DND-41 (cell line): ENCODE measurements at regions not wholly inside any gene's neighbourhood (a gene's known extent, or its start where the extent isn't known, plus 50 kb on each side); places are given as distances from the start of the nearest gene placed in this dataset.

Experiments used
- ATAC-seq: fragments of 200-7000 bp; cut with Tn5 transposase; 3 replicates; pipeline ENCODE4 v1.9.1; 2021; ENCODE audit warnings: low read depth; ENCODE audit not compliant: insufficient read depth
- DNase-seq: peaks from one replicate; pipeline ENCODE4 v3.0.0-alpha.2; 2020
- H2AFZ ChIP-seq: 2 replicates; pipeline ENCODE4 v1.6.0; 2012; ENCODE audit warnings: low read depth, low read length
- H3K27ac ChIP-seq: 2 replicates; pipeline ENCODE4 v1.5.1; 2012; ENCODE audit warnings: low read length, inconsistent platforms
- H3K27me3 ChIP-seq: fragments of 200-600 bp; sonication (generic); 2 replicates; pipeline ENCODE4 v1.6.0; 2012; ENCODE audit warnings: low read length, mild to moderate bottlenecking, inconsistent platforms; ENCODE audit not compliant: insufficient read depth, poor library complexity
- H3K36me3 ChIP-seq: 2 replicates; pipeline ENCODE4 v1.5.1; 2012; ENCODE audit warnings: low read length, inconsistent platforms; ENCODE audit not compliant: insufficient read depth
- H3K4me1 ChIP-seq: 2 replicates; pipeline ENCODE4 v1.5.1; 2012; ENCODE audit warnings: mild to moderate bottlenecking, low read length; ENCODE audit not compliant: insufficient read depth
- H3K4me2 ChIP-seq: 2 replicates; pipeline ENCODE4 v1.6.0; 2012; ENCODE audit warnings: mild to moderate bottlenecking, moderate library complexity, low read length, inconsistent platforms; ENCODE audit not compliant: insufficient read depth
- H3K4me3 ChIP-seq, 2 experiments: fragments of 200-600 bp in 1 of 2; shearing (Covaris generic) in 1 of 2; 2 replicates each; pipeline ENCODE4 v1.5.1; 2012 to 2016; ENCODE audit warnings: inconsistent platforms in 2 of 2, low read length in 2 of 2, mild to moderate bottlenecking in 2 of 2, low read depth in 1 of 2, moderate library complexity in 1 of 2
- H3K79me2 ChIP-seq: 2 replicates; pipeline ENCODE4 v1.6.0; 2012; ENCODE audit warnings: low read length, inconsistent platforms; ENCODE audit not compliant: insufficient read depth
- H3K9ac ChIP-seq: 2 replicates; pipeline ENCODE4 v1.6.0; 2012; ENCODE audit warnings: low read depth, mild to moderate bottlenecking, inconsistent platforms, low read length, moderate library complexity
- H3K9me3 ChIP-seq: 2 replicates; pipeline ENCODE4 v1.5.1; 2012; ENCODE audit warnings: low read length, moderate library complexity, mild to moderate bottlenecking, inconsistent platforms; ENCODE audit not compliant: insufficient read depth, severe bottlenecking
- H4K20me1 ChIP-seq: 2 replicates; pipeline ENCODE4 v1.6.0; 2012; ENCODE audit warnings: low read length; ENCODE audit not compliant: insufficient read depth
- CTCF ChIP-seq: IDR thresholded peaks from 2 replicates; pipeline ENCODE4 v1.5.1; 2012; ENCODE audit warnings: borderline replicate concordance, low read length, moderate library complexity, mild to moderate bottlenecking; ENCODE audit not compliant: poor library complexity, severe bottlenecking; ENCODE audit errors: extremely low read depth
- EZH2 ChIP-seq: IDR thresholded peaks from 3 replicates; pipeline ENCODE4 v1.6.1; 2012; ENCODE audit warnings: borderline replicate concordance, low read depth, mild to moderate bottlenecking, moderate library complexity, low read length, inconsistent platforms; ENCODE audit not compliant: severe bottlenecking

DNA sequence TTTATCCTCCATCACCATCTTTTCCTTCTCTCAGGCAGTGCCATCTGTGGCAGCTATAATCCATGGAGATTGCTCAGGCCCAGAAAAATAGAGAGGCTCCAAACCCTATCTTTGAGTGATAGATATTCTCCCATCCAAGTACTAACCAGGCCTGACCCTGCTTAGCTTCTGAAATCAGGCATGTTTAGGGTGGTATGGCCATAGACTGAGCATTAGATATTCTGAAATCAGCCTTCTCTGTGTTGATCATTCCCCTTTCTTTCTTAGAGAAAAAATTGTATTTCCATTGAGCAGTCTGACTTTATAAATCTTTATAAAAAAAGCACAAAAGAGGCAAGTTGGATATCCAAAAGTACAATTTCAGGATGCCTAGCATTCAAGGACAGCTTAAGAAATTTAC lies 131.5 kb upstream of the ACVR2A start:
- Histone ChIP-seq H2AFZ (no peak overlapping the region), H4K20me1 (no peaks in the 10 kb centered on the region), H3K9me3 (peaks cover 2% of the 10 kb centered on the region), H3K4me2 (no peak overlapping the region), H3K4me1 (no peaks in the 10 kb centered on the region), H3K27me3 (no peaks in the 10 kb centered on the region), H3K36me3 (no peaks in the 10 kb centered on the region), H3K79me2 (no peaks in the 10 kb centered on the region), H3K4me3 (no peak overlapping the region), H3K27ac (no peak overlapping the region), H3K9ac (no peak overlapping the region)
- ATAC-seq: no peak
- TF ChIP-seq CTCF (no peak), EZH2 (no peak)
- no peak for DNase-seq

- no peak overlapping the region for H3K27ac ChIP-seq
- no peak for TF ChIP-seq EZH2
- TF ChIP-seq CTCF: no peak
- no peaks in the 10 kb centered on the region for H3K79me2 ChIP-seq
- H3K9ac ChIP-seq: no peak overlapping the region
- H3K27me3 ChIP-seq: no peaks in the 10 kb centered on the region
- H3K4me1 ChIP-seq: no peaks in the 10 kb centered on the region
- DNase-seq (no peak), ATAC-seq (no peak)
- no peaks in the 10 kb centered on the region for H3K36me3 ChIP-seq
- peaks cover 2% of the 10 kb centered on the region for H3K9me3 ChIP-seq
- no peak overlapping the region for H3K4me3 ChIP-seq
- no peaks in the 10 kb centered on the region for H4K20me1 ChIP-seq
- H2AFZ ChIP-seq: no peak overlapping the region
- no peak overlapping the region for H3K4me2 ChIP-seq
Measured at GRCh38 chr2:147712051-147712450, 132.8 kb upstream of the ACVR2A start.

DNA sequence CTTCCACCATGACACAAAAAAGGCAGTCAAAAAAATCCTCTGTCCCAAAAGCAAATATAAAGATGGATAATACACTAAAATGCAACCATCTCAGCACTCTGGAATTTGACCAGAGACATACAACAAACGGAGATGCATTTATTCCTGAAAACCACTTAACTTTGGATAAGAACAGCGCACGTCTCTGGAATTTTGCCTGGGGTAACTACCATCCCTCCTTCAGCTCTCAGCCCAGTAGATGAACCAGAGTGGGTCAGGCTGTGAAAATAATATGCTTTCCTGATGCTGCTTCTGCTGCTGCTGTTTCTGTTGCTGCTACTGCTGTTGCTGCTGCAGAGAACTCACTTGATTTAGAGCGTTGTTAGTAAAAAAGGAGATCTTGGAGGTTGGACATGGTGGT lies 133.8 kb upstream of the ACVR2A start:
- DNase-seq: no peak
- no peaks in the 10 kb centered on the region for H3K27me3 ChIP-seq
- no peaks in the 10 kb centered on the region for H3K79me2 ChIP-seq
- no peak overlapping the region for H3K4me3 ChIP-seq
- no peak overlapping the region for H3K9ac ChIP-seq
- H3K27ac ChIP-seq: no peak overlapping the region
- H3K36me3 ChIP-seq: no peaks in the 10 kb centered on the region
- H3K4me1 ChIP-seq: no peaks in the 10 kb centered on the region
- H4K20me1 ChIP-seq: no peaks in the 10 kb centered on the region
- peaks cover 2% of the 10 kb centered on the region for H3K9me3 ChIP-seq
- H2AFZ ChIP-seq: no peak overlapping the region
- H3K4me2 ChIP-seq: no peak overlapping the region
- no peak for TF ChIP-seq EZH2
- no peak for TF ChIP-seq CTCF
- ATAC-seq: no peak

GRCh38 chr2:147709655-147710054 lies 135.2 kb upstream of the ACVR2A start:
- no peaks in the 10 kb centered on the region for H3K4me1 ChIP-seq
- H3K9ac ChIP-seq: no peak overlapping the region
- peaks cover 2% of the 10 kb centered on the region for H3K9me3 ChIP-seq
- no peak overlapping the region for H3K27ac ChIP-seq
- H3K4me3 ChIP-seq: no peak overlapping the region
- no peak for ATAC-seq
- H3K79me2 ChIP-seq: no peaks in the 10 kb centered on the region
- no peak for DNase-seq
- H2AFZ ChIP-seq: no peak overlapping the region
- H3K36me3 ChIP-seq: no peaks in the 10 kb centered on the region
- no peaks in the 10 kb centered on the region for H3K27me3 ChIP-seq
- no peak for TF ChIP-seq CTCF
- TF ChIP-seq EZH2: no peak
- no peaks in the 10 kb centered on the region for H4K20me1 ChIP-seq
- no peak overlapping the region for H3K4me2 ChIP-seq
